ENCODE measurements at regions not wholly inside any gene's neighbourhood (a gene's known extent, or its start where the extent isn't known, plus 50 kb on each side); places are given as distances from the start of the nearest gene placed in this dataset.
A peak's percentile ranks its signal among the peaks of the same experiment; 100 is the strongest.

DNA sequence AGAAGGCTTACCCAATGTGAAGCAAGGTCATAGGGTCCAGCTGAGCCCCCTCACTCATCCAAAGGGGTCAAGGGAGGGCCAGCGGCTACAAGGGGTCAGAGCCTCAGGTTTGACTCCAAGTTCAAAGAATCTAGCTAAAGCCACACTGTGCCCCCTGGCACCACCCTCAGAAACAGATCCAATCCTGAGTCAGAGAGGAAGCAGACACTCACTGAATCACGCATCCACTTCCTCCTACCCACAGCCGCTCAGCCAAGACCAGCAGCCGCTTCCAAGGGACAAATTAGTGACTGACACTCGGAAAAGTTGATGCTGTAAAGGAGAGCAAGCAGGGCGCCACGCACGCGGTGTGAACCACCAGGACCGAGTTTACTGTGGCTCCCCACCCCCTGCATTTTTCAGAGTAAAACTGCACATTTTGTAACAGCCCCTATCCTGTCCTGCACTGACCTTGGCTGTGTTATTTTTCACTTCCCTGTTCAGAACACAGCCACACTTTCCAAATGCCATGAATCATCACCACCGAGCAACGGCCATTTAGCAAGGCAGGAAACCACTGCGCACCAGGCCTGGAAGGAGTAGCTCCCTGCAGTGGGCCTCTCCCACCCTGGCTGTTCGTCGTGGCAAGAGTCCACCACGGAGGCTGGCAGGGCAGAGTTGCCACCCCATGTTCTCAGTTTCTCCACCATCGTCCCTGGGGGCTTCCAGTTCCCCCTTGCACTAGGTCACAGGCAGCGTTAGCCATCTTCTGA is 147.8 kb downstream of the TOMM20 start:
- peak; percentile 92 for DNase-seq (ENCODE audit: low read depth)
- in situ Hi-C loops (cut with HindIII; ENCODE audit: low sequenced_read_pairs), result no loop called here
- no peak overlapping the region for H3K4me3 ChIP-seq (ENCODE audit: low read depth, low read length)
- TF ChIP-seq, protein P1, sequence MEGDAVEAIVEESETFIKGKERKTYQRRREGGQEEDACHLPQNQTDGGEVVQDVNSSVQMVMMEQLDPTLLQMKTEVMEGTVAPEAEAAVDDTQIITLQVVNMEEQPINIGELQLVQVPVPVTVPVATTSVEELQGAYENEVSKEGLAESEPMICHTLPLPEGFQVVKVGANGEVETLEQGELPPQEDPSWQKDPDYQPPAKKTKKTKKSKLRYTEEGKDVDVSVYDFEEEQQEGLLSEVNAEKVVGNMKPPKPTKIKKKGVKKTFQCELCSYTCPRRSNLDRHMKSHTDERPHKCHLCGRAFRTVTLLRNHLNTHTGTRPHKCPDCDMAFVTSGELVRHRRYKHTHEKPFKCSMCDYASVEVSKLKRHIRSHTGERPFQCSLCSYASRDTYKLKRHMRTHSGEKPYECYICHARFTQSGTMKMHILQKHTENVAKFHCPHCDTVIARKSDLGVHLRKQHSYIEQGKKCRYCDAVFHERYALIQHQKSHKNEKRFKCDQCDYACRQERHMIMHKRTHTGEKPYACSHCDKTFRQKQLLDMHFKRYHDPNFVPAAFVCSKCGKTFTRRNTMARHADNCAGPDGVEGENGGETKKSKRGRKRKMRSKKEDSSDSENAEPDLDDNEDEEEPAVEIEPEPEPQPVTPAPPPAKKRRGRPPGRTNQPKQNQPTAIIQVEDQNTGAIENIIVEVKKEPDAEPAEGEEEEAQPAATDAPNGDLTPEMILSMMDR (IDR thresholded peaks at IDR 0.05; ENCODE audit: low read depth, low read length, missing control alignments), result no peak

DNA sequence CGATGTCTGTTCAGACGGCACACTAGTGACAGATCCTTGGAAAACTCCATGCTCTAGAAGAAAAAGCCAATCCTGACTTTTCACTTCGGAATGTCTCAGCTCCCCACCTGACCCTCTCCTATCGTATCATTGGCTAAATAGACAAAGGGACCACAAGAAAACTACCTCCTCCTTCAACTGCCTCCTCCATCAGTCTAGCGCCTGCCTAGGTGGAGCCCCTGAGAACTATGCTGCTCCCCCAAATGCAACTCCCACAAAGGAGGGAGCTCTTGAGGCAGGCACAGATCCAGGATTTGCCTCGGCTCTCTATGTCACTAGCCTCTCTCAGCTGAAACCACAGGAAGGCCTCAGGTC is 148.4 kb downstream of the TOMM20 start:
- H3K4me3 ChIP-seq (ENCODE audit: low read depth, low read length), result no peak overlapping the region
- in situ Hi-C loops (cut with HindIII; ENCODE audit: low sequenced_read_pairs), result no loop called here
- no peak for DNase-seq (ENCODE audit: low read depth)
- TF ChIP-seq, protein P1 (IDR thresholded peaks at IDR 0.05; ENCODE audit: low read depth, low read length, missing control alignments), result no peak

DNA sequence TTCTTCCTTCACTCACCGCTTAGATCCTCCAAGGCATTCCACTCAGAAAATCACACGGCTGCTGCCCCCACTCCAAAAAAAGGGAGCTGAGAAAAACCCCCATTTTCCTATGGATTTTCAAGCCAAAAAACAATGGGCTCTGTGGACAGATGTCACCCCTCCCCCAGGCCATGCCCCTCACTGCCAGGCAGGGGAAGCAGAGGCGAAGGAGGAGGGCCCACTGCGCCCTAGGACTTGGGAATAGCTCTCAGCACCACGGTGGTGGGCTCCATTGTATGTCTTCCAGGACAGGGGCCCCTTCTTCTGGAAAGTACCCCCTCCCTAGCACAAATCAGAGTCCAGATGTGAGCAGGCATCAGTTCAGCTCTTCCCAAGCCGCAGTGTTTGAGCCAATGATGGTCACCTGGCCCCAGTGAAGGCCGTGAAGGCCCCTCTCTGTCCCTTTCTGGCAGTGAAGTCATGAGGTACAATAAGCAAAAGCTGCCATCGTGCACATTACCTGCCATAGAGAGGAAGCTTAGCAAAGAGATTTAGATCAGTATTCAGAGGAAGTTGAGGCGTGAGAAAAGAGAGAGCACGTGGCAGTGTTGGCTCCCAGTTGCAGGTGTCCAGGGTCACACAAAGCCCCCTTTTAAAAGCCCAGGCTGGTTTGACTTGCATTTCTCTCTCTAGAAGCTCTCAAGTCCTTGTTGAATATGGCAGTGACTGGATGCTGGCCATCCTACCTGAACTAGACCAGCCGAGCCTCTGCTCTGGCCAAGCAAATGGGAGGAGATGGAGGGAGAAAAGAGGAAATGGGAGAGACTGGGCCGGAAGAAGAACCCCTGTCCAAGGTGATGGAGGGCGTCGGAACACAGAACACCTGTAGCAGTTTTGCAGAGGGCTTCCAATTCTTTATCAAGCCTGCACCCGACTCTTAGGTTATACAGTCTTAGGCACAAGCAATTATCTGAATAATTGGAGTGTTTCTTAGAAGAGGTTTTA is 149.0 kb downstream of the TOMM20 start:
- in situ Hi-C loops (cut with HindIII; ENCODE audit: low sequenced_read_pairs), result loop anchor here (5.0 kb wide), 2 partner anchors 87 to 93 kb away; no protein-coding TSS in a partner anchor
- TF ChIP-seq, protein P1 (IDR thresholded peaks at IDR 0.05; ENCODE audit: low read depth, low read length, missing control alignments), result no peak
- no peak for DNase-seq (ENCODE audit: low read depth)
- H3K4me3 ChIP-seq (ENCODE audit: low read depth, low read length), result no peak overlapping the region

DNA sequence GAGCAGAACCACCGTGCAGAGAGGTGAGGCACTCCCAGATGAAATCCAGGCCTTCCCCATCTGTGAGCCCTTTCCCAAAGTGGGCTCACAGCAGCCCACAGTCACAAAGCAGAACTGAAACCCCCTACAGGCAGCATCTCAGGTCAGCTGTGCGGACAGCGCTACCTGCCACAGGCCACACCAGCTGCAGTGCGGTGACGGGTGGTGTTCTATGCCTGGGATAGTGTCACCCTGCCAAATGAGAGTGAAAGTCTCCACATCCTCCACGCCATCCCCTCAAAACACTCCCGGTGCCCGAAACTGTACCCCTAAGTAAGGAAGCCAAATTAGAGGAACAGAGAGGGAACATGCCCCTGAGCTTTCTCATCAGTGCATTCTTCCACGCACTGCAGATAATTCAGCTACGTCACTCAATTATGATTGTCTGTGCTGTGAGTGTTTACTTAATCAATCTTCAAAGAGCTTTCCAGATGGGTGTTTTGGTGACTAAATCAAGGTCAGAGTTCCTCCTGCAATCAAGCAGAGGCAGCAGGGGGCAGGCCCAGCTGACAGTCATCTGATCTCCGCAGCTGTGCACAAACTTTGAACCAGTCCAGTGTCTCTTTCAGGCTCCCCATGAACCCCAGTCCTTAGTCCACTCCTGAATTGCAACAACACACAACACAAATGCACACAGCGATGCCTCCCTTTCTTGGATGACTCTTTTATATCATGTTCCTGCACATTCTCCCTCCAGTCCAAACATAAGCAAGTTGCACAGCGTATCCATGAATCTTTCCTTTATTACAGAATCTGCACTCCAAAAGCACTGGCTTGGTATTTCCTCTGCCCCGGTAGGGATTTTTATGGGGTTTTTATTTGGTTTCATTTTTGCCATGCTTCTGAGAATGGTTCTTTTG is 150.0 kb downstream of the TOMM20 start:
- TF ChIP-seq, protein P1 (IDR thresholded peaks at IDR 0.05; ENCODE audit: low read depth, low read length, missing control alignments), result no peak
- in situ Hi-C loops (cut with HindIII; ENCODE audit: low sequenced_read_pairs), result loop anchor here (5.0 kb wide), 2 partner anchors 86 to 94 kb away; no protein-coding TSS in a partner anchor
- H3K4me3 ChIP-seq (ENCODE audit: low read depth, low read length), result no peak overlapping the region
- DNase-seq (ENCODE audit: low read depth), result no peak

DNA sequence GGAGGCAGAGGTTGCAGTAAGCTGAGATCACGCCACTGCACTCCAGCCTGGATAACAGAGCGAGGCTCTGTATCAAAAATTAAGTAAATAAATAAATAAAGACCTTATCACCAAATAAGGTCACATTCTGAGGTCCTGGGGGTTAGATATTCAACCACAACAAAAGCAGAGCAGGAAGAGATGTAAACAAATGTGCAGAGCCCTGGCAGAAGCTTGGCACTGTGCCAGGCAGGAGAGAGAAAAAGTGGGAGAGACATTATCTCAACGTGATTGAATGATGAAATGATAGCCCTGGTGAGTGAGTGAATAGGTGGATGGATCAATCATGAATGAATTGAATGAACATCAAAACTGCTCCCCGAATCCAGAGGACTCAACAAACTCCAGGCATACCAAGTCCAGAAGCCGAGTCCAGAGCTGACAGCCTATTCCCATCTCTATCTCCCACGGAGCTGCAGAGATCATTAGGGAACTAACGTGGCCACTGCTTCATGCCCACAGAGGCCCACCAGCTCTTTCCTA is 150.7 kb downstream of the TOMM20 start:
- no peak for DNase-seq (ENCODE audit: low read depth)
- H3K4me3 ChIP-seq (ENCODE audit: low read depth, low read length), result no peak overlapping the region
- in situ Hi-C loops (cut with HindIII; ENCODE audit: low sequenced_read_pairs), result loop anchor here (5.0 kb wide), 2 partner anchors 86 to 94 kb away; no protein-coding TSS in a partner anchor

More for the DNA sequence above, 150.7 kb downstream of the TOMM20 start:
- TF ChIP-seq, protein P1 (IDR thresholded peaks at IDR 0.05; ENCODE audit: low read depth, low read length, missing control alignments), result no peak

All from astrocyte of the cerebellum (primary cell).